NCI-H82 treated with DMSO at 0.1 percent for 48 hours (cell line): ENCODE measurements at regions not wholly inside any gene's neighbourhood (a gene's known extent, or its start where the extent isn't known, plus 50 kb on each side); places are given as distances from the start of the nearest gene placed in this dataset.
"Not testable (repeated sequence)": the region's sequence is repeated elsewhere in the genome, so short reads cannot be mapped to it uniquely, and the experiment has no call there.

ENCODE experiments used
- DNase-seq: peaks from one replicate; lab custom pipeline; 2025; ENCODE audit not compliant: unreplicated experiment; lab: John Stamatoyannopoulos, UW

- no peak for DNase-seq
Measured at GRCh38 chr13:90256746-90257145, 1090.7 kb upstream of the MIR17HG start.

- DNase-seq, result no peak
Measured at GRCh38 chr13:90258129-90258528, 1089.4 kb upstream of the MIR17HG start.

GRCh38 chr13:90261343-90261742, 1086.1 kb upstream of the MIR17HG start:
- no peak for DNase-seq

- DNase-seq, result no peak
Measured at GRCh38 chr13:90270226-90270625, 1077.3 kb upstream of the MIR17HG start.

- no peak for DNase-seq
Measured at GRCh38 chr13:90272356-90272755, 1075.1 kb upstream of the MIR17HG start.

- no peak for DNase-seq
Measured at GRCh38 chr13:90276216-90276615, 1071.3 kb upstream of the MIR17HG start.

GRCh38 chr13:90278231-90278630, 1069.3 kb upstream of the MIR17HG start:
- not testable (repeated sequence) for DNase-seq

GRCh38 chr13:90281709-90282108, 1065.8 kb upstream of the MIR17HG start:
- no peak for DNase-seq

- DNase-seq, result no peak
Measured at GRCh38 chr13:90287521-90287920, 1060.0 kb upstream of the MIR17HG start.

- no peak for DNase-seq
Measured at GRCh38 chr13:90293793-90294361, 1053.6 kb upstream of the MIR17HG start.

- no peak for DNase-seq
Measured at GRCh38 chr13:90299238-90299637, 1048.2 kb upstream of the MIR17HG start.

GRCh38 chr13:90300015-90300414, 1047.5 kb upstream of the MIR17HG start:
- no peak for DNase-seq

GRCh38 chr13:90302107-90302506, 1045.4 kb upstream of the MIR17HG start:
- no peak for DNase-seq

- DNase-seq, result no peak
Measured at GRCh38 chr13:90305796-90306195, 1041.7 kb upstream of the MIR17HG start.

GRCh38 chr13:90307136-90307535, 1040.4 kb upstream of the MIR17HG start:
- no peak for DNase-seq

- DNase-seq, result no peak
Measured at GRCh38 chr13:90308249-90308648, 1039.2 kb upstream of the MIR17HG start.

- DNase-seq, result no peak
Measured at GRCh38 chr13:90311929-90312328, 1035.6 kb upstream of the MIR17HG start.

- no peak for DNase-seq
Measured at GRCh38 chr13:90315061-90315460, 1032.4 kb upstream of the MIR17HG start.

GRCh38 chr13:90320664-90321063, 1026.8 kb upstream of the MIR17HG start:
- DNase-seq, result no peak

GRCh38 chr13:90321281-90321931, 1026.1 kb upstream of the MIR17HG start:
- DNase-seq, result no peak

GRCh38 chr13:90329641-90330040, 1017.8 kb upstream of the MIR17HG start:
- no peak for DNase-seq

- DNase-seq, result no peak
Measured at GRCh38 chr13:90331974-90332373, 1015.5 kb upstream of the MIR17HG start.

- no peak for DNase-seq
Measured at GRCh38 chr13:90336507-90336906, 1011.0 kb upstream of the MIR17HG start.
